ENCODE measurements at regions not wholly inside any gene's neighbourhood (a gene's known extent, or its start where the extent isn't known, plus 50 kb on each side); places are given as distances from the start of the nearest gene placed in this dataset.
"Not testable (repeated sequence)": the region's sequence is repeated elsewhere in the genome, so short reads cannot be mapped to it uniquely, and the experiment has no call there.

DNA sequence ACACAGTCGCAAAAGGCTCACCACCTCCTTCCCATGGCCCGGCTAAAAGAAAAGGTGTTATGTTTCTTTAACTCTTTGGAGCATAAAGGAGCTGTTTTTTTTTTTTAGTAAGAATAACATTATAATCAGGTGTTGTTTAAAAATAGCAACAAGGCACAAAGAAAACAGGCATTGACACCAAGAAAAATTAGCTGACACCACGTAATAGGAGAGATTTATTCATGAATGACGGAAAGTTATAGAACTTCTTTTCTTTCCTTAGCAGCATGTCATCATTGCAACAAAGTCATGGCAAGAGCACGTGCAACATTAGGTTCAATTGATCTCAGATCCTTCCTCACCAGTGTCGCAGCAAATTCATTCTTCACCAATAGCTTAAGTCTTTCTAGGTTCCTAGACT is 302.9 kb upstream of the ZFP42 start:
- no CpG with 5 or more reads among the region's 6 CpGs for WGBS (ENCODE audit: insufficient coverage)
- Histone ChIP-seq H3K27me3 (replicated peaks in 2 of 5; ENCODE audit: control insufficient read depth in 4 of 5, insufficient read depth in 5 of 5, low read length in 4 of 5) (no peaks in the 10 kb centered on the region), H3K27ac (ENCODE audit: insufficient read depth in 1 of 2, low read depth in 1 of 2, low read length in 2 of 2, poor library complexity in 1 of 2, severe bottlenecking in 2 of 2) (no peak overlapping the region), H3K4me3 (ENCODE audit: control insufficient read depth in 1 of 7, extremely low read depth in 1 of 7, insufficient read depth in 4 of 7, low read depth in 2 of 7, low read length in 6 of 7) (no peak overlapping the region), H3K36me3 (ENCODE audit: control insufficient read depth in 4 of 4, insufficient read depth in 4 of 4, low read length in 3 of 4) (no peaks in the 10 kb centered on the region), H3K9me3 (ENCODE audit: control extremely low read depth in 1 of 5, control insufficient read depth in 4 of 5, insufficient read depth in 2 of 5, low read depth in 1 of 5, low read length in 4 of 5) (no peaks in the 10 kb centered on the region), H3K4me1 (ENCODE audit: control extremely low read depth in 1 of 4, control insufficient read depth in 4 of 4, insufficient read depth in 4 of 4, low read length in 3 of 4) (no peaks in the 10 kb centered on the region)
- no peak for DNase-seq
- ChIA-PET POLR2A (no interaction called here), CTCF (no interaction called here)

DNA sequence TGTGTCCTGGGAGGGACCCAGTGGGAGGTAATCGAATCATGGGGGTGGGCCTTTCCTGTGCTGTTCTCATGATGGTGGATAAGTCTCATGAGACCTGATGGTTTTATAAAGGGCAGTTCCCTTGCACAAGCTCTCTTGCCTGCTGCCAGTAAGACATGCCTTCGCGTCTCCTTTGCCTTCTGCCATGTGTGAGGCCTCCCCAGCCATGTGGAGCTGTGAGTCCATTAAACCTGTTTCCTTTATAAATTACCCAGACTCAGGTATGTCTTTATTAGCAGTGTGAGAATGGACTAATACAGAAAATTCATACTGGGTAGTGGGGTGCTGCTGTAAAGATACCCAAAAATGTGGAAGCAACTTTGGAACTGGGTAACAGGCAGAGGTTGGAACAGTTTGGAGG is 300.0 kb upstream of the ZFP42 start:
- 100% methylated on average over 2 of the region's 3 CpGs for WGBS (ENCODE audit: insufficient coverage)

DNA sequence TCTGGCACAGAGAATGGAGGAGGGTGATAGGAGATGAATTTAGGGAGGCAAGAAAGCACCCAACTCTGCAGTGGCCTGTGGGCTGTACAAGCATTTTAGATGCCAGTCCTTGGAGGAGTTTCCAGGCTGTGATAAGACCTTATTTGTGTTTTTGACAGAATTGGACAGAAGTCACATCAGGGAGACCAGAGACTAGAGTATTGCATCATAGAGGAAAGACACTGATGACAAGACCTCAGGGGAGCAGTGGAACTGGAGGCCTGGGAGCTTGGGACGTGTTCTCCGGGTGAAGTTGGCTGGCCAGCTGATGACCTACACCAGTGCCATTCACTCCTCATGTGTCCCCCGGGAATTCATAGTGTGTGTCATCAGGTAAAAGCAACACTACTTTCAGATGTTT is 284.0 kb upstream of the ZFP42 start:
- H3K4me1 ChIP-seq (ENCODE audit: control extremely low read depth in 1 of 4, control insufficient read depth in 4 of 4, insufficient read depth in 4 of 4, low read length in 3 of 4), result no peaks in the 10 kb centered on the region
- H3K9me3 ChIP-seq (ENCODE audit: control extremely low read depth in 1 of 5, control insufficient read depth in 4 of 5, insufficient read depth in 2 of 5, low read depth in 1 of 5, low read length in 4 of 5), result peaks cover 0 to 3% (median 0%) of the 10 kb centered on the region in 5 experiments
- 75% methylated on average over 2 of the region's 3 CpGs for WGBS (ENCODE audit: insufficient coverage)
- DNase-seq, result no peak
- H3K36me3 ChIP-seq (ENCODE audit: control insufficient read depth in 4 of 4, insufficient read depth in 4 of 4, low read length in 3 of 4), result no peaks in the 10 kb centered on the region
- no peaks in the 10 kb centered on the region for H3K27me3 ChIP-seq (replicated peaks in 2 of 5; ENCODE audit: control insufficient read depth in 4 of 5, insufficient read depth in 5 of 5, low read length in 4 of 5)
- CTCF ChIA-PET, result no interaction called here
- POLR2A ChIA-PET, result no interaction called here
- H3K27ac ChIP-seq (ENCODE audit: insufficient read depth in 1 of 2, low read depth in 1 of 2, low read length in 2 of 2, poor library complexity in 1 of 2, severe bottlenecking in 2 of 2), result no peak overlapping the region
- H3K4me3 ChIP-seq (ENCODE audit: control insufficient read depth in 1 of 7, extremely low read depth in 1 of 7, insufficient read depth in 4 of 7, low read depth in 2 of 7, low read length in 6 of 7), result no peak overlapping the region

More for the DNA sequence above, 300.0 kb upstream of the ZFP42 start:
- H3K36me3 ChIP-seq (ENCODE audit: control insufficient read depth in 4 of 4, insufficient read depth in 4 of 4, low read length in 3 of 4); H3K27ac ChIP-seq (ENCODE audit: insufficient read depth in 1 of 2, low read depth in 1 of 2, low read length in 2 of 2, poor library complexity in 1 of 2, severe bottlenecking in 2 of 2); H3K9me3 ChIP-seq (ENCODE audit: control extremely low read depth in 1 of 5, control insufficient read depth in 4 of 5, insufficient read depth in 2 of 5, low read depth in 1 of 5, low read length in 4 of 5); POLR2A ChIA-PET; H3K4me1 ChIP-seq (ENCODE audit: control extremely low read depth in 1 of 4, control insufficient read depth in 4 of 4, insufficient read depth in 4 of 4, low read length in 3 of 4); DNase-seq; CTCF ChIA-PET; H3K4me3 ChIP-seq (ENCODE audit: control insufficient read depth in 1 of 7, extremely low read depth in 1 of 7, insufficient read depth in 4 of 7, low read depth in 2 of 7, low read length in 6 of 7); H3K27me3 ChIP-seq (replicated peaks in 2 of 5; ENCODE audit: control insufficient read depth in 4 of 5, insufficient read depth in 5 of 5, low read length in 4 of 5): not testable (repeated sequence)

DNA sequence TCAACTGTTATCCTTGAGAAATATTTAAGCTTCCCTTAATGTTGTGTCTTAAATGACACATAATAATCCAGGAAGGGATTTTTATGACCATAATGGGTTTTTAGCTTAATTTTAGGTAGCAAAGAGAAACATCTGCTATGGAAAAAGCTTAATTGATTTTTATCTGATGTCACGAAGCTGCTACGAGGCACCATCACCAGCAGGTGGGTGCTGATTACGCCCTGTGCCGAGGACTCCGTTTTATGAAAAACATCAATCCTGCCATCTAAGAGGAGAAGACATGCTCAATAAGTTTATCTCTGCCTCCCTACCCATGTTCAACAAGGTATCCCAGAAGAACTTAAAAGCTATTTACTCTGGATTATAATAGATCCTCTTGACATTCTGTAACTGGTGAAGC is 280.6 kb upstream of the ZFP42 start:
- H3K9me3 ChIP-seq (ENCODE audit: control extremely low read depth in 1 of 5, control insufficient read depth in 4 of 5, insufficient read depth in 2 of 5, low read depth in 1 of 5, low read length in 4 of 5), result no peaks in the 10 kb centered on the region
- H3K27ac ChIP-seq (ENCODE audit: insufficient read depth in 1 of 2, low read depth in 1 of 2, low read length in 2 of 2, poor library complexity in 1 of 2, severe bottlenecking in 2 of 2), result no peak overlapping the region
- no peak overlapping the region for H3K4me3 ChIP-seq (ENCODE audit: control insufficient read depth in 1 of 7, extremely low read depth in 1 of 7, insufficient read depth in 4 of 7, low read depth in 2 of 7, low read length in 6 of 7)
- no peak for DNase-seq
- H3K4me1 ChIP-seq (ENCODE audit: control extremely low read depth in 1 of 4, control insufficient read depth in 4 of 4, insufficient read depth in 4 of 4, low read length in 3 of 4), result no peaks in the 10 kb centered on the region
- ChIA-PET POLR2A (no interaction called here), CTCF (no interaction called here)
- H3K27me3 ChIP-seq (replicated peaks in 2 of 5; ENCODE audit: control insufficient read depth in 4 of 5, insufficient read depth in 5 of 5, low read length in 4 of 5), result no peaks in the 10 kb centered on the region
- no peaks in the 10 kb centered on the region for H3K36me3 ChIP-seq (ENCODE audit: control insufficient read depth in 4 of 4, insufficient read depth in 4 of 4, low read length in 3 of 4)
- 98% methylated on average over 5 of the region's 5 CpGs for WGBS (ENCODE audit: insufficient coverage)

DNA sequence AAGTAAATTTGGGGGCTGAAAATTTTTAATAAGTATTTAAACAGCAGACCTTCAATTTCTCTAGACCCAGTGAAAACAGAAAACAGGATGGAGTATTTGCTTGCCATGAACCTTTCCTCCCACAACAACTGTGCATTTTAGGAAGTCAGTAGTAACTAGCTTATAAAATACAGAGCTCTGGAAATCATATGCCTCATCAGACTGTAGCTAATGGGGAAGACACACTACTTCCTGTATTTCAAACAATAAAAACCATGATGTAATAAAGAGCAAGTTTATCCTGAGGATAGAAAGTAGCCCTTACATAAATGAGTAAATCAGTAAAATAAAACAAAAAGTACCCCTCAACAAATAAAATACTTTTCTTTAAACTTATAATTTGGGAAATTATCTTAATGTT is 280.1 kb upstream of the ZFP42 start:
- CTCF ChIA-PET, result no interaction called here
- Histone ChIP-seq H3K4me3 (ENCODE audit: control insufficient read depth in 1 of 7, extremely low read depth in 1 of 7, insufficient read depth in 4 of 7, low read depth in 2 of 7, low read length in 6 of 7) (no peak overlapping the region), H3K4me1 (ENCODE audit: control extremely low read depth in 1 of 4, control insufficient read depth in 4 of 4, insufficient read depth in 4 of 4, low read length in 3 of 4) (no peaks in the 10 kb centered on the region), H3K27me3 (replicated peaks in 2 of 5; ENCODE audit: control insufficient read depth in 4 of 5, insufficient read depth in 5 of 5, low read length in 4 of 5) (no peaks in the 10 kb centered on the region), H3K36me3 (ENCODE audit: control insufficient read depth in 4 of 4, insufficient read depth in 4 of 4, low read length in 3 of 4) (no peaks in the 10 kb centered on the region), H3K27ac (ENCODE audit: insufficient read depth in 1 of 2, low read depth in 1 of 2, low read length in 2 of 2, poor library complexity in 1 of 2, severe bottlenecking in 2 of 2) (no peak overlapping the region), H3K9me3 (ENCODE audit: control extremely low read depth in 1 of 5, control insufficient read depth in 4 of 5, insufficient read depth in 2 of 5, low read depth in 1 of 5, low read length in 4 of 5) (no peaks in the 10 kb centered on the region)
- POLR2A ChIA-PET, result no interaction called here
- DNase-seq, result no peak

DNA sequence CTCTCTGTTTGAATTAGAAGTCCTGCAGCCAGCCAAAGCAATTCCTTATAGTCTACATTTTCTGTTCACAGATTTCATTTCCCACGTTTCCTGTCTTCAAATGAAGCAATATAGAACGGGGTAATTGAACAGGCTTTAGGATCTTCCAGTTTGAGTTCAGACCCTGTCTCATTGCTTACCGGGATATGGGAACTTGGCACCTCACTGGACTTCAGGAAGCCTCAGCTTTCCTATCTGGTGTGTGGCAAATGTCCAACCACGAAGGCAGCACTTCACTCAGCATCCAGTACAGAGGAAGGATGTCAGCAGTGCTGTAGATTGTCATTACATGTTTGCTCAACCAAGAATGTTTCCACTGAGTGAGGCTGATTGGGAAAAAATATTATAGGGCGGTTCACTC is 271.1 kb upstream of the ZFP42 start:
- Histone ChIP-seq H3K4me3 (ENCODE audit: control insufficient read depth in 1 of 7, extremely low read depth in 1 of 7, insufficient read depth in 4 of 7, low read depth in 2 of 7, low read length in 6 of 7) (no peak overlapping the region), H3K4me1 (ENCODE audit: control extremely low read depth in 1 of 4, control insufficient read depth in 4 of 4, insufficient read depth in 4 of 4, low read length in 3 of 4) (no peaks in the 10 kb centered on the region), H3K27ac (ENCODE audit: insufficient read depth in 1 of 2, low read depth in 1 of 2, low read length in 2 of 2, poor library complexity in 1 of 2, severe bottlenecking in 2 of 2) (no peak overlapping the region), H3K27me3 (replicated peaks in 2 of 5; ENCODE audit: control insufficient read depth in 4 of 5, insufficient read depth in 5 of 5, low read length in 4 of 5) (no peaks in the 10 kb centered on the region), H3K9me3 (ENCODE audit: control extremely low read depth in 1 of 5, control insufficient read depth in 4 of 5, insufficient read depth in 2 of 5, low read depth in 1 of 5, low read length in 4 of 5) (peaks cover 0 to 3% (median 0%) of the 10 kb centered on the region in 5 experiments), H3K36me3 (ENCODE audit: control insufficient read depth in 4 of 4, insufficient read depth in 4 of 4, low read length in 3 of 4) (no peaks in the 10 kb centered on the region)
- CTCF ChIA-PET, result interaction anchor here (1.4 kb wide), 1 partner anchor 10 kb away, joined by 3 read pairs; no protein-coding TSS in a partner anchor
- POLR2A ChIA-PET, result no interaction called here
- no peak for DNase-seq
- WGBS (ENCODE audit: insufficient coverage), result 71% methylated on average over 3 of the region's 5 CpGs

DNA sequence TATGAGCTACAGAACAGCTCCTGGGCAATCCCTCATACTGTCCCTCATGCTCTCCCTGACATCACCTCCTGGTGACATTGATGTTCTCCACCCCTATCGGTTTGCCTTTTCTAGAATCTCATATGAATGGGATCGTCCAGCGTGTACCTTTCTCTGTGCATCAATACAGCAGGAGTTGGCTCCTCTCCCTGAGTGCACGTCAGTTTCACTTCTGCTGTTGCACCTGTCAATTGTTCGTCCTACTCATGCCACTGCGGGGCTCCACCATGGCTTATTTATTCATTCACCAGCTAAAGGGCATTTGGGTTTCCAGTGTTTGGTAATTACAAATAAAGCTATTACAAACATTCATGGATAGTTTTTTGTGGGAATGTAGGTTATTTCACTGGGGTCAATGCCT is 269.1 kb upstream of the ZFP42 start:
- WGBS (ENCODE audit: insufficient coverage), result 90% methylated on average over 3 of the region's 6 CpGs
- CTCF ChIA-PET, result no interaction called here
- DNase-seq, result no peak

More for the DNA sequence above, 269.1 kb upstream of the ZFP42 start:
- POLR2A ChIA-PET, result no interaction called here
- Histone ChIP-seq H3K4me3 (ENCODE audit: control insufficient read depth in 1 of 7, extremely low read depth in 1 of 7, insufficient read depth in 4 of 7, low read depth in 2 of 7, low read length in 6 of 7) (no peak overlapping the region), H3K27ac (ENCODE audit: insufficient read depth in 1 of 2, low read depth in 1 of 2, low read length in 2 of 2, poor library complexity in 1 of 2, severe bottlenecking in 2 of 2) (no peak overlapping the region), H3K4me1 (ENCODE audit: control extremely low read depth in 1 of 4, control insufficient read depth in 4 of 4, insufficient read depth in 4 of 4, low read length in 3 of 4) (no peaks in the 10 kb centered on the region), H3K9me3 (ENCODE audit: control extremely low read depth in 1 of 5, control insufficient read depth in 4 of 5, insufficient read depth in 2 of 5, low read depth in 1 of 5, low read length in 4 of 5) (peaks cover 0 to 5% (median 0%) of the 10 kb centered on the region in 5 experiments), H3K27me3 (replicated peaks in 2 of 5; ENCODE audit: control insufficient read depth in 4 of 5, insufficient read depth in 5 of 5, low read length in 4 of 5) (no peaks in the 10 kb centered on the region), H3K36me3 (ENCODE audit: control insufficient read depth in 4 of 4, insufficient read depth in 4 of 4, low read length in 3 of 4) (no peaks in the 10 kb centered on the region)
